Activated T-cell treated with anti-CD3 and anti-CD28 coated beads for 24 hours (primary cell): ENCODE measurements at regions not wholly inside any gene's neighbourhood (a gene's known extent, or its start where the extent isn't known, plus 50 kb on each side); places are given as distances from the start of the nearest gene placed in this dataset.

Experiments used
- DNase-seq: peaks from one replicate; pipeline ENCODE4 v3.0.0-alpha.2; 2020; ENCODE audit warnings: low read depth

GRCh38 chr5:109468737-109469420, 59.1 kb upstream of the PJA2 start:
- DNase-seq, result peak; percentile 66

- no peak for DNase-seq
Measured at GRCh38 chr5:109468288-109468676, 58.5 kb upstream of the PJA2 start.

GRCh38 chr5:109467058-109467457, 57.3 kb upstream of the PJA2 start:
- no peak for DNase-seq
